DOHH2 (cell line): ENCODE measurements at regions not wholly inside any gene's neighbourhood (a gene's known extent, or its start where the extent isn't known, plus 50 kb on each side); places are given as distances from the start of the nearest gene placed in this dataset.

ENCODE experiments used
- H3F3A ChIP-seq: fragments of 200-600 bp; sonication (generic), shearing (Covaris generic); 2 replicates; pipeline ENCODE4 v1.6.0; 2016; ENCODE audit warnings: antibody characterized with exemption, mild to moderate bottlenecking; ENCODE audit not compliant: control insufficient read depth, insufficient read depth
- H3K27ac ChIP-seq: fragments of 200-600 bp; sonication (generic); 2 replicates; pipeline ENCODE4 v1.5.1; 2014; ENCODE audit warnings: low read depth, mild to moderate bottlenecking, low read length, moderate library complexity
- H3K27me3 ChIP-seq: fragments of 200-600 bp; sonication (generic); 2 replicates; pipeline ENCODE4 v1.6.1; 2014; ENCODE audit warnings: mild to moderate bottlenecking, low read length, mixed read lengths; ENCODE audit not compliant: control insufficient read depth
- H3K36me3 ChIP-seq: fragments of 200-600 bp; sonication (generic); 2 replicates; pipeline ENCODE4 v1.6.1; 2014; ENCODE audit warnings: mild to moderate bottlenecking, low read length, moderate library complexity, mixed read lengths; ENCODE audit not compliant: control insufficient read depth
- H3K4me1 ChIP-seq: fragments of 200-600 bp; sonication (generic); 2 replicates; pipeline ENCODE4 v1.6.1; 2014; ENCODE audit warnings: mild to moderate bottlenecking, low read length, mixed read lengths; ENCODE audit not compliant: control insufficient read depth
- H3K4me2 ChIP-seq: fragments of 200-600 bp; sonication (generic); 2 replicates; pipeline ENCODE4 v1.6.0; 2014; ENCODE audit warnings: mild to moderate bottlenecking, low read length, moderate library complexity
- H3K4me3 ChIP-seq: fragments of 200-600 bp; sonication (generic); 2 replicates; pipeline ENCODE4 v1.5.1; 2014; ENCODE audit warnings: mild to moderate bottlenecking, low read length, mixed read lengths
- H3K79me2 ChIP-seq: fragments of 200-600 bp; sonication (generic); 2 replicates; pipeline ENCODE4 v1.6.1; 2014; ENCODE audit warnings: mild to moderate bottlenecking, low read length, mixed read lengths; ENCODE audit not compliant: control insufficient read depth
- H3K9me2 ChIP-seq: fragments of 200-600 bp; sonication (generic); replicated peaks from 2 replicates; pipeline ENCODE4 v1.6.1; 2014; ENCODE audit warnings: mild to moderate bottlenecking, low read length, mixed read lengths; ENCODE audit not compliant: control insufficient read depth
- H3K9me3 ChIP-seq: fragments of 200-600 bp; sonication (generic); 2 replicates; pipeline ENCODE4 v1.6.1; 2014; ENCODE audit warnings: antibody characterized with exemption, low read length, mixed read lengths; ENCODE audit not compliant: control insufficient read depth, insufficient read depth
- H4K20me1 ChIP-seq: fragments of 200-600 bp; sonication (generic); 2 replicates; pipeline ENCODE4 v1.6.0; 2014; ENCODE audit warnings: low read depth, mild to moderate bottlenecking, antibody characterized with exemption, low read length, moderate library complexity; ENCODE audit not compliant: control insufficient read depth, insufficient read depth
- EZH2phosphoT487 ChIP-seq: fragments of 200-600 bp; sonication (generic); IDR thresholded peaks from 2 replicates; pipeline ENCODE4 v1.6.1; 2017; ENCODE audit warnings: borderline replicate concordance, mild to moderate bottlenecking, antibody characterized with exemption, low read length, moderate library complexity, mixed read lengths
- TF ChIP-seq, protein P1 (sequence below): fragments of 200-600 bp; sonication (generic); IDR thresholded peaks from one replicate; pipeline ENCODE4 v1.5.1; 2014; ENCODE audit warnings: antibody characterized with exemption, mild to moderate bottlenecking, low read depth, low read length; ENCODE audit not compliant: poor library complexity, severe bottlenecking

GRCh38 chr2:195121341-195121740, 535.7 kb upstream of the SLC39A10 start:
- no peak overlapping the region for H3K4me3 ChIP-seq
- no peaks in the 10 kb centered on the region for H3K9me2 ChIP-seq
- no peaks in the 10 kb centered on the region for H3K27me3 ChIP-seq
- H3K79me2 ChIP-seq = no peaks in the 10 kb centered on the region
- no peaks in the 10 kb centered on the region for H4K20me1 ChIP-seq
- H3K27ac ChIP-seq = no peak overlapping the region
- no peaks in the 10 kb centered on the region for H3K36me3 ChIP-seq
- no peak overlapping the region for H3K4me2 ChIP-seq
- H3K4me1 ChIP-seq = no peaks in the 10 kb centered on the region
- no peak for TF ChIP-seq EZH2phosphoT487
- TF ChIP-seq, protein P1, sequence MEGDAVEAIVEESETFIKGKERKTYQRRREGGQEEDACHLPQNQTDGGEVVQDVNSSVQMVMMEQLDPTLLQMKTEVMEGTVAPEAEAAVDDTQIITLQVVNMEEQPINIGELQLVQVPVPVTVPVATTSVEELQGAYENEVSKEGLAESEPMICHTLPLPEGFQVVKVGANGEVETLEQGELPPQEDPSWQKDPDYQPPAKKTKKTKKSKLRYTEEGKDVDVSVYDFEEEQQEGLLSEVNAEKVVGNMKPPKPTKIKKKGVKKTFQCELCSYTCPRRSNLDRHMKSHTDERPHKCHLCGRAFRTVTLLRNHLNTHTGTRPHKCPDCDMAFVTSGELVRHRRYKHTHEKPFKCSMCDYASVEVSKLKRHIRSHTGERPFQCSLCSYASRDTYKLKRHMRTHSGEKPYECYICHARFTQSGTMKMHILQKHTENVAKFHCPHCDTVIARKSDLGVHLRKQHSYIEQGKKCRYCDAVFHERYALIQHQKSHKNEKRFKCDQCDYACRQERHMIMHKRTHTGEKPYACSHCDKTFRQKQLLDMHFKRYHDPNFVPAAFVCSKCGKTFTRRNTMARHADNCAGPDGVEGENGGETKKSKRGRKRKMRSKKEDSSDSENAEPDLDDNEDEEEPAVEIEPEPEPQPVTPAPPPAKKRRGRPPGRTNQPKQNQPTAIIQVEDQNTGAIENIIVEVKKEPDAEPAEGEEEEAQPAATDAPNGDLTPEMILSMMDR = no peak
- H3K9me3 ChIP-seq = no peaks in the 10 kb centered on the region
- no peaks in the 10 kb centered on the region for H3F3A ChIP-seq

- no peaks in the 10 kb centered on the region; the same call in 1 of the 2 replicates for H3K9me3 ChIP-seq
- H3K9me2 ChIP-seq = no peaks in the 10 kb centered on the region
- H3K79me2 ChIP-seq = no peaks in the 10 kb centered on the region
- no peak overlapping the region for H3K4me2 ChIP-seq
- no peaks in the 10 kb centered on the region for H4K20me1 ChIP-seq
- no peak for TF ChIP-seq EZH2phosphoT487
- TF ChIP-seq, protein P1 = no peak
- no peak overlapping the region for H3K4me3 ChIP-seq
- no peak overlapping the region for H3K27ac ChIP-seq
- H3K36me3 ChIP-seq = no peaks in the 10 kb centered on the region
- no peaks in the 10 kb centered on the region for H3K27me3 ChIP-seq
- H3K4me1 ChIP-seq = no peaks in the 10 kb centered on the region
- H3F3A ChIP-seq = no peaks in the 10 kb centered on the region
Observed at GRCh38 chr2:195119231-195119630, 537.8 kb upstream of the SLC39A10 start.

DNA sequence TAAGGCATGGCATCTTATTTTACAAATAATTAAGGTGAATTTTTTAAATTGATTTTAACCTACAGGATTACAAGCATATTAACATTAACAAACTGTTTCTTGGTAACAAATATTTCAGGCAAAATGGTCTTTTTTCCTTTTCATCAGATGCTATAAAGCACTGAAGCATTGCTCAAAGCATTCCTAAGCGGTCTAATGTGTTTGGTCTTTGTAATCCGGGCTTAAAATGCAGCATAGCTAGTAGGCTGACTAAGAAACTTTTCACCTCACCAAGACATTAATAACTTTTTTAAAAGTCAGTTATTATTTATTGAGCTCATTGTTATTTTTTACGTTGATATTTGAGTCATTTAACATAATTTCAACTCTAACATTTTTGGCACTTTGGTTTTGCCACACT, 538.8 kb upstream of the SLC39A10 start:
- no peak for TF ChIP-seq EZH2phosphoT487
- TF ChIP-seq, protein P1 = no peak
- Histone ChIP-seq H4K20me1 (no peaks in the 10 kb centered on the region), H3K79me2 (no peaks in the 10 kb centered on the region), H3K27ac (no peak overlapping the region), H3F3A (no peaks in the 10 kb centered on the region), H3K4me2 (no peak overlapping the region), H3K4me1 (no peaks in the 10 kb centered on the region), H3K36me3 (no peaks in the 10 kb centered on the region), H3K9me3 (no peaks in the 10 kb centered on the region; the same call in 1 of the 2 replicates), H3K9me2 (no peaks in the 10 kb centered on the region), H3K4me3 (no peak overlapping the region), H3K27me3 (no peaks in the 10 kb centered on the region)

DNA sequence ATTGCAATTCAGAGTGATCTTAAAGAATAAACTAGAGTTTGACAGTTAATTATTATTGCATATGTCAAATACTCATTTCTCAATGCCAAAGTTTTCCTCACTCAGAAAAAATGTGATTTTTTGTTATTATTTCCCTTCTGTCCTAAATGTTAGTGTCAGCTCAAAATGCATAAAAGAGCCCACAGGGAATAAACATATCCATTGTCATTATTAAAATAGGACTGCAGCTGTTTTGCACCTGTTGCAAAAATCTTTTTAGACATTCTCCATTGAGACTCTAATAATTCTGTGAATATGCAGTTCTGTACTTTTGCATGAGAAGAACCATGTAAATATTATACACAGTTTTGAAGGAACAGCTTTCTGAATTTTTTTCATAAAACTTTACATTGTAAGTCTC, 540.0 kb upstream of the SLC39A10 start:
- H3K79me2 ChIP-seq = no peaks in the 10 kb centered on the region
- no peaks in the 10 kb centered on the region for H4K20me1 ChIP-seq
- H3K4me2 ChIP-seq = no peak overlapping the region
- H3K27me3 ChIP-seq = no peaks in the 10 kb centered on the region
- H3K9me2 ChIP-seq = no peaks in the 10 kb centered on the region
- TF ChIP-seq EZH2phosphoT487 = no peak
- TF ChIP-seq, protein P1 = no peak
- no peak overlapping the region for H3K4me3 ChIP-seq
- H3K9me3 ChIP-seq = no peaks in the 10 kb centered on the region; the same call in 1 of the 2 replicates
- H3K36me3 ChIP-seq = no peaks in the 10 kb centered on the region
- H3F3A ChIP-seq = no peaks in the 10 kb centered on the region
- H3K4me1 ChIP-seq = no peaks in the 10 kb centered on the region
- no peak overlapping the region for H3K27ac ChIP-seq
